Neuronal stem cell (in vitro differentiated cells): ENCODE measurements at regions not wholly inside any gene's neighbourhood (a gene's known extent, or its start where the extent isn't known, plus 50 kb on each side); places are given as distances from the start of the nearest gene placed in this dataset.

Source experiments
- DNase-seq: peaks from one replicate; pipeline ENCODE4 v3.0.0-alpha.2; 2013; ENCODE audit warnings: low spot score
- H2AFZ ChIP-seq: one replicate; pipeline ENCODE4 v1.6.1; 2013; ENCODE audit warnings: mild to moderate bottlenecking, low read length, inconsistent platforms
- H2AK5ac ChIP-seq: 2 replicates; pipeline ENCODE4 v1.6.1; 2013; ENCODE audit warnings: low read depth, mild to moderate bottlenecking, inconsistent platforms, low read length, moderate library complexity, mixed read lengths
- H2BK120ac ChIP-seq: 2 replicates; pipeline ENCODE4 v1.6.1; 2013; ENCODE audit warnings: low read depth, mild to moderate bottlenecking, inconsistent platforms, low read length, moderate library complexity, mixed read lengths
- H2BK12ac ChIP-seq: one replicate; pipeline ENCODE4 v1.6.1; 2013; ENCODE audit warnings: low read length, inconsistent platforms
- H2BK15ac ChIP-seq: 2 replicates; pipeline ENCODE4 v1.6.1; 2013; ENCODE audit warnings: mild to moderate bottlenecking, low read length, inconsistent platforms, mixed read lengths
- H2BK5ac ChIP-seq: one replicate; pipeline ENCODE4 v1.6.1; 2013; ENCODE audit warnings: inconsistent platforms, mild to moderate bottlenecking, low read length, moderate library complexity
- H3K14ac ChIP-seq: one replicate; pipeline ENCODE4 v1.6.1; 2013; ENCODE audit warnings: low read length, inconsistent platforms
- H3K18ac ChIP-seq: 2 replicates; pipeline ENCODE4 v1.6.1; 2013; ENCODE audit warnings: low read length, inconsistent platforms
- H3K23ac ChIP-seq: 2 replicates; pipeline ENCODE4 v1.6.1; 2013; ENCODE audit warnings: low read depth, mild to moderate bottlenecking, mixed read lengths, low read length, inconsistent platforms; ENCODE audit not compliant: poor library complexity
- H3K27ac ChIP-seq: replicated peaks from 3 replicates; pipeline ENCODE4 v1.5.1; 2013; ENCODE audit warnings: low read length, inconsistent platforms
- H3K27me3 ChIP-seq, 3 experiments: 2 replicates each; pipeline ENCODE4 v1.6.1; 2013; ENCODE audit warnings: low read length in 3 of 3, mild to moderate bottlenecking in 2 of 3, inconsistent platforms in 1 of 3, low read depth in 1 of 3, mixed read lengths in 1 of 3, moderate library complexity in 1 of 3; ENCODE audit not compliant: control insufficient read depth in 3 of 3, insufficient read depth in 3 of 3
- H3K36me3 ChIP-seq, 2 donors: replicated peaks in 1 of 2; 2 replicates each; pipeline ENCODE4 v1.6.1; 2013; ENCODE audit warnings: low read length in 2 of 2; ENCODE audit not compliant: control insufficient read depth in 2 of 2, insufficient read depth in 2 of 2
- H3K4ac ChIP-seq: 2 replicates; pipeline ENCODE4 v1.6.1; 2013; ENCODE audit warnings: inconsistent platforms, mild to moderate bottlenecking, low read length, moderate library complexity
- H3K4me1 ChIP-seq, 2 donors: 1 replicate in 1 of 2; 2 replicates in 1 of 2; pipeline ENCODE4 v1.6.1; 2013; ENCODE audit warnings: low read length in 2 of 2, low read depth in 1 of 2; ENCODE audit not compliant: control insufficient read depth in 2 of 2, insufficient read depth in 1 of 2
- H3K4me2 ChIP-seq: one replicate; pipeline ENCODE4 v1.6.1; 2013; ENCODE audit warnings: mild to moderate bottlenecking, low read length, inconsistent platforms; ENCODE audit not compliant: insufficient read depth, poor library complexity, severe bottlenecking
- H3K4me3 ChIP-seq, 2 donors: 2 replicates each; pipeline ENCODE4 v1.5.1; 2013; ENCODE audit warnings: low read length in 2 of 2, mild to moderate bottlenecking in 2 of 2, inconsistent platforms in 1 of 2, moderate library complexity in 1 of 2
- H3K79me1 ChIP-seq: one replicate; pipeline ENCODE4 v1.6.1; 2013; ENCODE audit warnings: low read depth, mild to moderate bottlenecking, inconsistent platforms, low read length, moderate library complexity
- H3K9ac ChIP-seq: one replicate; pipeline ENCODE4 v1.6.1; 2013; ENCODE audit warnings: mild to moderate bottlenecking, low read depth, low read length, inconsistent platforms; ENCODE audit not compliant: poor library complexity
- H3K9me3 ChIP-seq, 2 donors: replicated peaks in 1 of 2; 2 replicates each; pipeline versions ENCODE3 to v1.6.1; 2013; ENCODE audit warnings: low read length in 2 of 2, mild to moderate bottlenecking in 2 of 2, inconsistent platforms in 1 of 2, low read depth in 1 of 2, mixed read lengths in 1 of 2, moderate library complexity in 1 of 2; ENCODE audit not compliant: control insufficient read depth in 2 of 2, insufficient read depth in 1 of 2
- H4K8ac ChIP-seq: one replicate; pipeline ENCODE4 v1.6.1; 2013; ENCODE audit warnings: low read depth, mild to moderate bottlenecking, inconsistent platforms, low read length, moderate library complexity
- H4K91ac ChIP-seq: one replicate; pipeline ENCODE4 v1.6.1; 2013; ENCODE audit warnings: low read length, low read depth, mild to moderate bottlenecking, inconsistent platforms; ENCODE audit not compliant: poor library complexity
- WGBS, 2 donors: extraction: QIAGEN DNeasy Blood & Tissue Kit; methylation state at CpG; one replicate each; pipeline ENCODE4 v1.1.7; 2013; ENCODE audit warnings: missing lambda C conversion rate in 2 of 2, mixed read lengths in 1 of 2; ENCODE audit not compliant: insufficient read length in 2 of 2, insufficient replicate concordance in 1 of 2; ENCODE audit errors: extremely low coverage in 2 of 2; 5-methylcytosine and 5-hydroxymethylcytosine counted together

DNA sequence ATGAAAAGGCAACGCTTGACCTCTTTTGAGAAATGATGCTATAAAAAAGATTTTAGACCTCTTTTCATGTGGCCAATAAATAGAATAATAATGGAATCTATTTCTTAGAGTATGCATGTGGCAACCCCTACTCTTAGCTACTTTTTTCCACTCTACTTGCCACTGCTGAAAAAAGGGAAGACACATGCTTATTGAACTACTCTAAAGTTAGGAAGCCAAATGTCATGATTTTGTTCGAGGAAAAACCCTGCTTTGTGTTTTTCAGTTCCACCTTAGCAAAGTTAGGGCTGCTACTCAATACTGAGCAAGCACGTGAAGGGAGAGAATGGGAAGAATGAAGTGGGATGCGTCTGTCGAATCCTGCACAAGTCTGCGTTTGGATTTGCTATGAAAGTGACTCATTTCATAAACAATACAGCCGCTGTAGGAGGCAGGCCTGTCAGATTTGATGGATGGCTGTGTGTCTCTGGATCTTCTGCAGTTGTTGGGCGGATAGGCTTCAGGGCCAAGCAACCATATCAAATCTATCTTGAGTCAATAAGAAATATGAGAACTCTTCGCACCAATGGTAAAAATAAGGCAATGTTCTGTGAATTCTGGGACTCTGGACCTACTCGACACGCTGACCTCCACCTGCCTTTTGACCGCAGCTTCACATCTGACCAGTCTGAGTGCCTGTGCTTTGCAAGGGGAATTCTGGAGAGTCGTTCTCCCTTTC is 333.6 kb downstream of the PIK3R1 start:
- H3K4ac ChIP-seq: no peak overlapping the region
- no peak overlapping the region for H4K8ac ChIP-seq
- no peak overlapping the region for H4K91ac ChIP-seq
- no peaks in the 10 kb centered on the region for H3K36me3 ChIP-seq
- H3K9ac ChIP-seq: no peak overlapping the region
- peaks cover 0 to 2% (median 0%) of the 10 kb centered on the region in 3 experiments for H3K27me3 ChIP-seq
- no peak overlapping the region for H3K23ac ChIP-seq
- H2AK5ac ChIP-seq: no peak overlapping the region
- no peak overlapping the region for H2BK5ac ChIP-seq
- H2BK15ac ChIP-seq: no peak overlapping the region
- no peak for DNase-seq
- H2AFZ ChIP-seq: no peak overlapping the region
- no peaks in the 10 kb centered on the region for H3K79me1 ChIP-seq
- H3K9me3 ChIP-seq: no peaks in the 10 kb centered on the region
- no peak overlapping the region for H3K14ac ChIP-seq
- no peak overlapping the region for H2BK12ac ChIP-seq
- H3K27ac ChIP-seq: no peak overlapping the region
- no CpG with 5 or more reads among the region's 13 CpGs for WGBS, 2 donors
- H3K18ac ChIP-seq: no peak overlapping the region
- no peak overlapping the region for H2BK120ac ChIP-seq
- H3K4me3 ChIP-seq: no peak overlapping the region
- H3K4me2 ChIP-seq: no peak overlapping the region
- H3K4me1 ChIP-seq: peaks cover 0 to 19% of the 10 kb centered on the region in 2 donors

GRCh38 chr5:68550015-68550414 is 334.5 kb downstream of the PIK3R1 start:
- Histone ChIP-seq H3K27me3 (peaks cover 0 to 2% (median 0%) of the 10 kb centered on the region in 3 experiments), H2AFZ (no peak overlapping the region), H2BK12ac (no peak overlapping the region), H4K91ac (no peak overlapping the region), H3K9ac (no peak overlapping the region), H3K79me1 (no peaks in the 10 kb centered on the region), H3K4me1 (peaks cover 0 to 10% of the 10 kb centered on the region in 2 donors), H2BK120ac (no peak overlapping the region), H3K9me3 (no peaks in the 10 kb centered on the region), H2AK5ac (no peak overlapping the region), H3K18ac (no peak overlapping the region), H2BK5ac (no peak overlapping the region), H3K4me2 (no peak overlapping the region), H3K23ac (no peak overlapping the region), H3K27ac (no peak overlapping the region), H3K4me3 (no peak overlapping the region), H3K14ac (no peak overlapping the region), H3K4ac (no peak overlapping the region), H2BK15ac (no peak overlapping the region), H3K36me3 (no peaks in the 10 kb centered on the region), H4K8ac (no peak overlapping the region)
- no peak for DNase-seq

- H2BK15ac ChIP-seq: no peak overlapping the region
- H3K36me3 ChIP-seq: no peaks in the 10 kb centered on the region
- H2BK120ac ChIP-seq: no peak overlapping the region
- H2AFZ ChIP-seq: no peak overlapping the region
- no peak overlapping the region for H3K23ac ChIP-seq
- no peak overlapping the region for H3K4me2 ChIP-seq
- no peak overlapping the region for H2BK5ac ChIP-seq
- H4K91ac ChIP-seq: no peak overlapping the region
- no peak for DNase-seq
- no peaks in the 10 kb centered on the region for H3K4me1 ChIP-seq
- no peaks in the 10 kb centered on the region for H3K79me1 ChIP-seq
- H4K8ac ChIP-seq: no peak overlapping the region
- H2AK5ac ChIP-seq: no peak overlapping the region
- H3K9ac ChIP-seq: no peak overlapping the region
- no peak overlapping the region for H3K27ac ChIP-seq
- H2BK12ac ChIP-seq: no peak overlapping the region
- no peak overlapping the region for H3K18ac ChIP-seq
- no peak overlapping the region for H3K4me3 ChIP-seq
- no peaks in the 10 kb centered on the region for H3K9me3 ChIP-seq
- no peak overlapping the region for H3K4ac ChIP-seq
- peaks cover 0 to 2% (median 0%) of the 10 kb centered on the region in 3 experiments for H3K27me3 ChIP-seq
- H3K14ac ChIP-seq: no peak overlapping the region
- no CpG with 5 or more reads among the region's 5 CpGs for WGBS, 2 donors
Observed at GRCh38 chr5:68551436-68551835, 335.9 kb downstream of the PIK3R1 start.

- no peak overlapping the region for H2BK15ac ChIP-seq
- WGBS, 2 donors: no CpG with 5 or more reads among the region's 8 CpGs
Observed at GRCh38 chr5:68554571-68555279, 339.2 kb downstream of the PIK3R1 start.

More at GRCh38 chr5:68554571-68555279, 339.2 kb downstream of the PIK3R1 start:
- Histone ChIP-seq H3K4me2 (no peak overlapping the region), H3K4ac (no peak overlapping the region), H3K36me3 (no peaks in the 10 kb centered on the region), H3K79me1 (no peaks in the 10 kb centered on the region), H2BK5ac (no peak overlapping the region), H3K4me1 (no peaks in the 10 kb centered on the region), H3K9me3 (peaks cover 0 to 3% of the 10 kb centered on the region in 2 donors), H2BK12ac (no peak overlapping the region), H2BK120ac (no peak overlapping the region), H3K18ac (no peak overlapping the region), H3K14ac (no peak overlapping the region), H3K27ac (no peak overlapping the region), H2AFZ (no peak overlapping the region), H3K9ac (no peak overlapping the region), H4K91ac (no peak overlapping the region), H3K4me3 (no peak overlapping the region), H3K23ac (no peak overlapping the region), H4K8ac (no peak overlapping the region), H2AK5ac (no peak overlapping the region), H3K27me3 (peaks cover 0 to 3% (median 0%) of the 10 kb centered on the region in 3 experiments)
- no peak for DNase-seq
